IPS DF 4.7 (cell line): ENCODE measurements at regions not wholly inside any gene's neighbourhood (a gene's known extent, or its start where the extent isn't known, plus 50 kb on each side); places are given as distances from the start of the nearest gene placed in this dataset.

ENCODE experiments used
- DNase-seq: peaks from one replicate; pipeline ENCODE4 v3.0.0-alpha.2; 2013; ENCODE audit warnings: low spot score; ENCODE audit errors: extremely low read depth

- DNase-seq, result no peak
Measured at GRCh38 chr13:109867766-109868165, 81.4 kb upstream of the IRS2 start.

- no peak for DNase-seq
Measured at GRCh38 chr13:109862627-109863026, 76.2 kb upstream of the IRS2 start.

GRCh38 chr13:109859898-109860297, 73.5 kb upstream of the IRS2 start:
- DNase-seq, result no peak

DNA sequence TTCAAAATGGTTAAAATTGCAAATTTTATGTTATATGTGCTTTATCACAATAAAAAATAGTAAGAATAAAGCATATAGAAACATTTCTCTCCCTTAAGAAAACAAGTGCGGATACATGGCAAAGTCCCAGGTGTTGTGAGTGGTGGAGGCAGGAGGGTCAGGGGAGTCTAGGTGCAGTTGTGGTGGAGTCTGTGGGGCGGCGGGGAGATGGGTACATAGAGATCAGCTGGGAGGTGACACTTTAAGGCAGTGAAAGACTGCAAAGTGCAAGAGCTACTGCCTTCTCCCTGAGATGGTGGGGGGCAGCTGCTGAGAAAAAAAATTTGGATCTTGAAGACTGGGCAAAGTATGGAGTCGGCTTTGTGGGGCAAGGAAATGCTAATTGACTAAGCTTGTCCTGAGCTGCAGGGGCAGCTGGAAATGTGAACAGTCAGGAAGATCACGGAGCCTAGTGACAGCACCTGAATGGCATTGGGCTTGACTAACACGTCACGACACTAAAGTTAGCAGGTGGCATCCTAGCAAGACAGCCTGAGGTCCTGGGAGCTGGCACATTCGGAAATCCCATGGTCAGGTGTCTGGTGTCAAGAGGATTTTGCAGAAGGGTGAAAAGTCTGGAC, 72.9 kb upstream of the IRS2 start:
- DNase-seq, result no peak

- no peak for DNase-seq
Measured at GRCh38 chr13:109858319-109858718, 71.9 kb upstream of the IRS2 start.

DNA sequence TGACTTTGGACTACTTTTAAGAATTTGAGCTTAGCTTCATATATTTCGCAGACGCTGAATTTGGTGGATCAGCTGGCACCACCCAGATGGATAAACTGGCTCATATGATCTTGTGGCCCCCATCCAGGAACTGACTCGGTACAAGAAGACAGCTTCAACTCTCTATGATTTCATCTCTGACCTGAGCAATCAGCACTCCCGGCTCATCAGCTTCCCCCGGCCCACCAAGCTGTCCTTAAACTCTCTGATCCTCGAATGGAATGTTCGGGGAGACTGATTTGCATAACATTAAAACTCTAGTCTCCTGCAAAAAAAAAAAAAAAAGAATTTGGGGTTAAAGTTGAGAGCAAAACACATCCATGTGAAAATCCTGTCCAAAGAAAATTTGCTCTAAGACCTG, 71.4 kb upstream of the IRS2 start:
- DNase-seq, result no peak

- no peak for DNase-seq
Measured at GRCh38 chr13:109857325-109857724, 70.9 kb upstream of the IRS2 start.

GRCh38 chr13:109856350-109856749, 70.0 kb upstream of the IRS2 start:
- DNase-seq, result no peak

- DNase-seq, result no peak
Measured at GRCh38 chr13:109853153-109853552, 66.8 kb upstream of the IRS2 start.

DNA sequence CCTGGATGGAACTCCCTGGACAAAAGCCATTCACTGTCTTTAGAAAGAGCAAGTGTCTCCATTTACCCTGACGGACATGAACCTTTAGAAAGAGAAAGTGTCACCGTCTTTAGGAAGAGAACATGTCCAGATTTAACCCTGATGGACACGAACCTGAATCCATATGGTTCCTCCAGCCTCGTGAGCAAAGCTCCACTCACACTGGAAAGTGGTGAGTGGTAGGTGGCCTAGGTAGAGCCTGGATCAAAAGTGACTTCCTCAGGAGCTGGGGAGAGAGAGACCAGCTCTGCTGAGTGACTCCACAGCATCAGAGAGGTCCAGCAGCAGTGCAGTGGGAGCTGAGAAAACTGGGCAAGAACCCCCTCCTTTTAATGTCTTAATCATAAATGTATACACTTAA, 59.8 kb upstream of the IRS2 start:
- no peak for DNase-seq

- no peak for DNase-seq
Measured at GRCh38 chr13:109844396-109844795, 58.0 kb upstream of the IRS2 start.

GRCh38 chr13:109843695-109844094, 57.3 kb upstream of the IRS2 start:
- DNase-seq, result no peak

GRCh38 chr13:109842212-109842920, 56.0 kb upstream of the IRS2 start:
- DNase-seq, result no peak

- no peak for DNase-seq
Measured at GRCh38 chr13:109840893-109841287, 54.5 kb upstream of the IRS2 start.

GRCh38 chr13:109840201-109840892, 54.0 kb upstream of the IRS2 start:
- DNase-seq, result no peak

- no peak for DNase-seq
Measured at GRCh38 chr13:109836629-109837607, 50.5 kb upstream of the IRS2 start.
